ENCODE measurements at regions not wholly inside any gene's neighbourhood (a gene's known extent, or its start where the extent isn't known, plus 50 kb on each side); places are given as distances from the start of the nearest gene placed in this dataset.

DNA sequence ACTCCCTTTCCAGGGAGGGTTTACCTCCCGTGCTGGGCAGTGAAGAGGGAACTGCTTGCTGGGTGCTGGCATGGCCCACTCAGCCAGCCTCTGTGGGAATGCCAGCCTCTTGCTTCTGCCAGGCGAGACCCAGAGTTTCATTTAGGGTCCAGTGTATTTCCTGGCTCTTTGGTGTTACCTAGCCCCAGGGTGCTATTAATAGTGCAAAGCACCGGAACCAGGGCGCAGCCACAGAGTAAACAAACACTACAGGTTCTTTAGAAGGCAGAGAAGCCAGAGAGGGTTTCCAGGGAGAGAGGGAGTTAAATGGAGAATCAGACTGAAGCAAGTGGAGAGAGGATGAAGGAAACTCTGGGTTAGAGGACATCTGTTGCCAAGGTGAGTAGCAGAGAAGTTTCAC is 74.9 kb upstream of the SPATA13 start:
- DNase-seq, result no peak

DNA sequence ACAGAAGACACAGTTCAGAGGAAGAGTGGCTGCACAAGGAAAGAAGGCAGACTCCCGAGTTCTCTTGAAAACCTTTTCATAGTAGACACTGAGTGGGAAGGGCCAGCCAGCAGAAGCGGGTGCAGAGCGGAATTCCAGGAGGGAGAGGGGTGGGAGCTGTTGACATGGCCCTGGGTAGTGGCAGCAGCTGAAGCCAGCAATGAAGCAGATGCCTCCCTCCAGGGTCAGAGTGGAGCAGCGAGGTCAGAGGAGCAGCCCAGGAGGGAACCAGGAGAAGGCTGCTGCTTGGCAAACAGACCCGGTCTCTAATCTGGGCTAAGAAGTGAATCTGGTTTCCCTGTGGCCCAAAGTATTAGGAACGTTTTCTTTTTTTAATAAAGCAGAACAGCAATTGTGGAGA is 73.9 kb upstream of the SPATA13 start:
- no peak for DNase-seq

DNA sequence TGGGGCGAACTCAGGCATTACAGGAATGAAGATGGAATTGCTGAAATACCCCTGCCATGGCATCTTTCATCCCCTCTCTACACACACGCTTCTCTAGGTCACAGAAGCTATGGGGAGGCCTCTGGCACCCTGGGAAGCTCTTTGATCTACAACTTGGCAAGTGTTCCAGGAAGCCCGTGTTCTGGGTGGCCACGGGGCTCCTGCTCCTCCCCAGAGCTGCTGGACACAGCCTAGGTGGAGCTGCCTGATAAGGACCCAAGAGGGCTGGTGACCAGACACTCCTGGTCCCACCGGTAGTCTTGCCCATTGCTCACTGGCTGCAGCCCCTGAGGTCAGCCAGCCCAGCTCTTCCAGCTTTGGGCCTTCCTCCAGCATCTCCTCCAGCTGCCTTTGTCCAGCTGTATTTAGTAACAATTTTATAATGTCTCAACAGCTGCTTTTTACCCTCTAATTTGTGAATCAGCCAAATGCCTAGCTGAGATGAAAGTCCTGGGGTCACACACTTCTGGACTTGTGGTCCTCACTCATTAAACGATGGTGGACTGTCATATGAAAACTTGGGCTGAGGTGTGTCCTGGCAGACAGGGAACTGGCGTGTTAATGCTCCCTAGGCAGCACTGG is 72.8 kb upstream of the SPATA13 start:
- DNase-seq, result no peak

DNA sequence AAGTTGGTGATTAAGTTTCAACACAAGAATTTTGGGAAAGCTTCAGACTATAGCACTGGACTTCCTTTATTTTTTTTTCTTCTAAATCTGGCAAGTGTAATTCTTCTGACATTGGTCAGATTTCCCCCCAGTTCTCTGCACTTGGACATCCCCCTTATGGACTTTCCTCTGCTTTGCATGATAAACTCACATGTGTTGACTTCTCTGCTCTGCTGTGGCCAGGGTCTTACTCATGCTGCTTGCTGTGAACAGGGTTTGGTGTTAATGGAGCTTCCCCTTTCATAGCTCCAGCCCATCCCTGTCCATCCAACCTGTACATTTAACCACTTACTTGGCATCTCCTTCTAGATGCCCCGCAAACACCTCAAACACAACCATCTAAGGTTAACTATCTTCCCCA is 70.5 kb upstream of the SPATA13 start:
- DNase-seq, result no peak

DNA sequence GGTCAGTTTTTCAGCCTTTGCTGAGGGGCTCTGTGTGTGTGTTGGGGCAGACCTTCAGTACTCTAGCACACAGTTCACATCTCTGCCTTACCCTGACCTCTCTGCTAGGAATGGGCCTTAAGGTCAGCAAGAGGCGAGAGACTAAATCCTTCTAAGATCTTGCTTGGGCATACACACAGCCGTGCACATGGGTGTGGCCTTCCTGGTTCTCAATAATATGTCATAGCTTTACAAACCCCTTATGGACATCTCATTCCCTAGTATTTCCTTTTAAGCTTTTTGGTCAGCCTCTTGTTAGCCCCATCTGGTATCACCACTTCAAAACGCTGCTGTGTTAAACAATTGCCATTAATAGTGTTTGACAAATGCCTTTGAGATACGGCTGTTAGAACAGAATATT is 69.4 kb upstream of the SPATA13 start:
- no peak for DNase-seq

DNA sequence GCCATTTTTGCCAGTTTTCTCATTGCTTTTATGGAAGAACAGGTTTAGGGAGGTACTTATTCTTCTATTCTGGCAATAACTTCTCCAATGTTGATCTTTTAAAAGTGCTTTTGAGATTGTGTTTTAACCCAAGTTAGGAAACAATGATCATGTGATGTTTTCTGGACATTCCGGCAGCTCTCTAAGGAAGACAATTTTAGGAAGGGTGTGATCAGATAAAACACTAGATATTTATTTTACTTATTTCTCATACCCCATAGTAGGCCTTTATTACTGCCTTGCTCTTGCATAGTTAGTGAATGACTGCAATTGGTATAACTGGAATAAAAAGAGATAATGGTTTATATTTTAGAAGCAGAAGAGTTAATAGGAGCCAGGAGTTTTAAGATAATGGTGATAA is 68.4 kb upstream of the SPATA13 start:
- no peak for DNase-seq

DNA sequence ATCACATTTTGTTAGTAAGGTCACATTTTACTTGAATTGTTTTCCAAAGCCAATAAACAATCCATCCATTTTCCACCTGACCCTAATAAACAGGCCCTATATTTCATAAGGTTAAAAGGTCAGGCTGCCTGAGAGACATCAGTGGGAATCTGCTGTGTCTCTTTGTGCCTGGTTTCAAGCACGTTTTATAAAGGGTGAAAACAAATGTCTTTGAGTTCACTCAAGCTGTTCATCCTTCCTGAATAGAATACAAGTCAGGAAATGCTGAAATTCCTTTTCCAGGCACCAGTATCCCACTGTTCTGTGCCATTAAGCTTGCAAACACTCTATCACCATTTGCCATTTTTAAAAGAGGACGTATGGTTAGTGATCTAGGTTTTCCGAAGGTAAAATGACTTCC is 67.5 kb upstream of the SPATA13 start:
- DNase-seq, result no peak

DNA sequence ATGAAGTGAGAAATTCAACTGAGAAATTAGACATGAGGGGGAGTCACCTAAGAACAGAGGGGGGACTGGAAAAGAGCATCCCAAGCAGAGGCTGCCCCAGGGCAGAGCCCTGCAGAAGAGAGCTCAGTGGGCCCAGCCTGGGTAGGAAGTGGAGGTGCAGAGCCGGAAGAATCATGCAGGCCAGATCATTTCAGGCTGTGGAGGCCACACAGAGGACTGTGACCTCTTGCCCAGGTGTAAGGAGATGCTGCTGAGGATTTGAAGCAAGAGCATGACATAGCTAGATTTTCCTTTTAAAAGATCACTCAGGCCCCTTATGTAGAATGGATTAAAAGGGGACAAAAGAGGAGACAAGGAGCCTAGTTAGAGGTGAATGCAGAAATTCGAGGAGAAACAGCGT is 63.9 kb upstream of the SPATA13 start:
- no peak for DNase-seq

DNA sequence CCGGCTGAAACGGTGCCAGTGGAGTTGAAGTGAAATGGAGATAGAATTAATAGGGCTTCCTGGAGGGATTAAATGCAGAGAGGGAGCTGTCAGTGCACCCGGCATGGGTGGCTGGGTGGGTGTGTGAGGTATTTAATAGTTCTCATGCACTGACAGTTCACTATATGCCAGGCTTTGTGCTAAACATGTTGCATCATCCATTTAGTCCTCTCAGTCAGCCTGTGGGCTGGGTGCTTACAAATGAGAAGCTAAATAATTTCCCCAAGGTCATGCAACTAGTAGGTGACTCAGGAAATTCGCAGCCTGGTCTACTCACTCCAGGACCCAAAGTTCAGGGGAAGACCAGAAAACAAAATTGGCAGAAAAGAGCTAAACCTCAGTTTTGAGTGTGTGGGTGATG is 63.5 kb upstream of the SPATA13 start:
- DNase-seq, result no peak

DNA sequence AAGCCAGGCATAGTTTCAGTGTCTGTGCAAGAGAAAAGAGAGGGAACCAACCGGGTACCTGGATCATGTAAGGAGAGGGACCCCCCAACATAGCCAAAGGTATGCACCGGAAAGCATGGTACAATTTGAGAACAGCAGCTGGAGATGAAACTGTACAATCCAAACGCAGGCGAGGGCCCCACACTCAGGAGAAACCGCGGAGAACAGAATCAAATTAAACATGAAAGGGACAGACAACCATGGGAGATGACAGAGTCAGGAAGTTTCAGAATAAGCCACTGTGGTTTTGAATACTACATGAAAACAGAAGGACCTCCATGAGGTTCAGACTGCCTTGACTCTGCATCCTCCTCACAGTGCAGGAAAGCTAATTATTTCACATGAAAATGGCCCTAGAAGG is 62.9 kb upstream of the SPATA13 start:
- DNase-seq, result no peak

DNA sequence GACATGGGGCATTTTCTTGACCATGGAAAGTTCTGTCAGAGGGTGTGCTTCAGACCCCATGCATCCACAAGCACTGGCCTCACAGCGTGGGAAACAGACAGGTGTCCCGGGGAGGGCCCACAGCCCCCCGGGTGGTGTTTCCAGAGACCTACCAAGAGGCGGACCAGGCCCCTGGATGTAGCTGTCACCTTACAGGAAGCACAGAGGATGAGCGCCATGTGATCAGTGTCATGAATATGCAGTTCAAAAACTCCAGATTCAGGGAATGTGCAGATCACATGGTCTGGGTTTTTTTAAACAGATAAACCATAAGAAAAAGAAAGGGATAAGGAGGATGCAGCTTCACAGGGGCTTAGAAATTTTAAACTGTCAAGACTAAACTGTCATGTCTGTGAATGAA is 61.0 kb upstream of the SPATA13 start:
- DNase-seq, result no peak

DNA sequence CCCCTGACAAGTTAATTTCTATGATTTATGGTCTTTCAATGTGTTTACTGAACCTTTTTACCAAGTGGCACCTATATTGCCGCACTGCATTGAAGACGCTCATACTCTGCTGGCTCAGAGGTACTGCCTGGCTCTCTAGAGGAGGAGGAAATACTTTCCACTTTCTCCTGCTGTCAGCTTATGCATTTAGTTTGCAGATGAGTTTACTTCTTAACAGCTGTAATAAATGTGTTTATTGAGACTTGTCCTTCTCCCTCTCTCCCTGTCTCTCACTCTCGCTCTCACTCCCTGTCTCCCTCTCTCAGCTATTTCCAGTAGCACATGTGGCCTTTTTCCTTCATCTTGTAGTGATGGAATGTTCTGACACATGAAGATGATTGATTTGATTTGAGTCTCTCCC is 60.3 kb upstream of the SPATA13 start:
- no peak for DNase-seq

DNA sequence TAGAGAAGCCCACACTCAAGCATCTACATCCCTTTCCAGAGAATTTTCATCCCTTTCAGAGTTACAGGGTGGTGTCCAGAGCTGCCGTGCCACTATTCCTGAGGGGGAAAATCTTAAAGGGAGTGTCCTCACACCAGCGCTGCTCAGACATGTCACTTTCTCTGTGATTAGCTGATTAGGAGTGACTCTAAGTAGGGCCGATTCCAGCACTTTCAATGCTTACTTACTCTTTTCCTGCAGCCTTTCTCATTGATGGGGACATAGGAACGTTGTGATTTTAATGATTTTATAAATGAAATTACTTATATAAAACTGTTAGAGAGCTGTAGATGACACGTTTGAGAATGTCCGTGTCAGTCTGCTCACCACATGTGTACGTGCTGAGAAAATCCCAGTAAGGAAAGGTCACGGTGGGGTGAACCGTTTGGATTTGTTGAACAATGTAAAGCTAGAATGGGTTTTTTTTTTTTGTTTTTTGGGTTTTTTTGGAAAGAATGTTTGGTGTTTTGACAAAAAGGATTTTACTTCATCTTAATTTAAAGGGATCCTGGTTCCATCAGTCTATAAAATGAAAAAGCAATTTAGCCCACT is 56.6 kb upstream of the SPATA13 start:
- no peak for DNase-seq

DNA sequence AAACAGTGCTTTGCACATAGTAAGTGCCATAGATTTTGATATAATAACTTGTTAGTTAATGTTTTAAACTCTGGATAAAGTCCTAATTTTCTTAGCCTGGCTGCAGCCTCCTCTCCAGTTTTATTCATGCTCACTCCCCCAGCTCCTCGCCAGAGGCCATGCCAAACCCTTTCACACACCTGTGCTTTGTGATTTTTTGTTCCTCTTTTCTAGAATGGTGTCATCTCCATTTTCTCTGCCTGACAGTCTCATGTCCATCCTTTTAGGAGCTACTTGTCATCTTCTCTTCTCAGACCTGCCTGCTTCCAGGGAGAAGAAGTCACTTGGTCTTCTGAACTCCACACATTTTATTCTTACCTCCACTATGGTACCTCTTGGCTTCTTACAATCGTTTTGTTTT is 55.8 kb upstream of the SPATA13 start:
- no peak for DNase-seq

DNA sequence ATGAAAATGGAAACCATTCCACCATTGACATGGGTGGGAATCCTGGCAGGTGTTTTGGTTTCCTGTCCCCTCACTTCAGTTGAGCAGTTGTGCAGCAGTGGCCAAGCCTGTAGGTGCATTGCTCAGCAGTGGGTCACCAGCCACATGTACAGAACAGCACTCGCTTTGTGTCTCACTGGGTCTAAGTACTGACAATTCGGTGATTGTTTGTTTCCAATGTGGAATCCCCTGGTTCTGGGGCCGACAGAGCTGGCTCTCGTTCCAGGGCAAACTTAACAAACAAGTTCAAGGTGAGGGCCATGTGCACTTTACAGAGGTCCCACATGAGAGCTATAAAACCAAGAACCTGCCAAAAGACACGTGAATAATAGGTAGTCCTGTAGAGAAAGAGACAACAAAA is 54.1 kb upstream of the SPATA13 start:
- no peak for DNase-seq

DNA sequence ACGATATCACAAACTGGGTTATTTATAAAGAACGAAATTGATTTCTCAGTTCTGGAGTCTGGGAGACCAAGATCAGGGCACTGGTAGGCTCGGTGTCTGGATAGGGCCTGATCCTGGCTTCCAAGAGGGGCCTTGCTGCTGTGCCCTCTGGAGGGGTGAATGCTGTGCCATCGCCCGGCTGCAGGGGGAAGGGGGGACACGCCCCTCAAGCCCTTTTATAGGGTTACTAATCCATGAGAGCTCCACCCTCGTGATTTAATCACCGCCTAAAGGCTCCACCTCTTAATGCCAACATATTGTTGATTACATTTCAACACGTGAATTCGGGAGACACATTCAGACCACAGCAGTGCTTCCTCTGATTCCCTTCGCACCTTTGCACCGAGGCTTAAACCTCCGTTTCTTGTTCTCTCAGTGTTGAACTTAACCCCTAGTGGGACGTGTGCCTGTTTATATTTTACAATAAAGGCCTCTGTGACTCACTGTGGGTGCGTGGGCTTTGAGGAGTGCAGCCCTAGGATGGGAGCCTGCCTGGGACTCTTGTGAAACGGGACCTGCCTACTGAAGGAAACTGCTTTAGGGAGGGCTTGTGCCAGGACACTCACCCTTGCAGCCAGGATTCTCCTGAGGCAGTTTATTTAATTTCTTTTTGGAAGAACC is 52.4 kb upstream of the SPATA13 start:
- no peak for DNase-seq

DNA sequence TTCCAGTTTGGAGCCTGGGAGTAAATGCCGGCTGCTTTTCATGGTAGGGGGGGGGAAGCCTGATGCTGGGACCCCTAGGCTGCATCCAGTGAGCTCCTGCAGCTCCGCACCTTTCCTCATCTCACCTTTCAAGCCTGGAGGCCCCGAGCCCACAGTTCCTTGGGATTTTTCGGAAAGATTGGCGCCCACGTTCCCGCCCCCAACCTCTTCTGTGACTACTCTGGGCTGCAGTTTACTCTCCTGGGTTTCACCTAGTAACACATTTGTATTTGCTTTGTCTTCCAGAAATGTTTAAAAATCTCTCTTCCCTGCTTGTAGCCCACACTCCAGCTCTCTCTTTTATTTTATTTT is 51.9 kb upstream of the SPATA13 start:
- no peak for DNase-seq

DNA sequence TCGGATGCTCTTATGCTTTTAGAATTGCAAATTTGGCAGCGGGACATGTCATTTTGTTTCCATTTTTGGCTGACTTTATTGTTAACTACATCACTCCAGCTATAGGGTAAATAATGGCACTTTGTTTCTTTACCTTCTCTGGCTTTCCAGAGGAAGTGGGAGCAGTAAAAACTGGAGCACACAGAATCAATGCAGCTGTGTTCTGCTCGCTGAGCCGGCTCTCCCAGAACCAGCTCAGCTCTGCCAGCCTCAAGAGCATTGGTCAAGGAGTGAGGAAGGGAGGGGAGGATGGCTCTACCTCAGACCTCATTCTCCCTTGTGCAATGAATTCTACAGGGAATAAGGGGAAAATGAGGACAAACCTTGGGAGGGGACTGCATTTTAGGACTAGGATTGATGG is 50.5 kb upstream of the SPATA13 start:
- DNase-seq, result no peak

Data from NCI-H2081 (cell line).